GM12875 (cell line): ENCODE measurements at regions not wholly inside any gene's neighbourhood (a gene's known extent, or its start where the extent isn't known, plus 50 kb on each side); places are given as distances from the start of the nearest gene placed in this dataset.

Source experiments
- H3K4me3 ChIP-seq: one replicate; pipeline ENCODE4 v1.5.1; 2011; ENCODE audit warnings: low read depth, low read length, control low read depth
- TF ChIP-seq, protein P1 (sequence below): IDR thresholded peaks from 2 replicates; pipeline ENCODE4 v1.5.1; 2011; ENCODE audit warnings: low read depth, mild to moderate bottlenecking, control low read depth, inconsistent platforms, low read length, moderate library complexity, borderline replicate concordance; ENCODE audit not compliant: insufficient read depth

DNA sequence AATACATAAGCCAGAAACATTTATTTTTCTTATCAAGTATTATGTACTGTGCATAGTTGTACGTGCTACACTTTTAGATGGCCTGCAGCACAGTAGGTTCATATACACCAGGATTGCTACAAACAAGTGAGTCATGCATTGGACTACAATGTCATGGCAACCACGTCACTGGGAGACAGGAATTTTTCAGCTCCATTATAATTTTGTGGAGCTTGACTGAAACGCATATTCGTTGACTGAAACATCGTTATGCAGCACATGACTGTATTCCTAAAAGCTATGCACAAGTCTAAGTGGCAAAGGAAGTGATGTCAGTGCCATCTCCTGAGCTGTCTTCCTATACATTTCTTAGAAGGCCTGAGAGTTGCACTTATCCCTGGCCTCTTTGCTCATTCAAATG lies 871.8 kb downstream of the IPMK start:
- TF ChIP-seq, protein P1, sequence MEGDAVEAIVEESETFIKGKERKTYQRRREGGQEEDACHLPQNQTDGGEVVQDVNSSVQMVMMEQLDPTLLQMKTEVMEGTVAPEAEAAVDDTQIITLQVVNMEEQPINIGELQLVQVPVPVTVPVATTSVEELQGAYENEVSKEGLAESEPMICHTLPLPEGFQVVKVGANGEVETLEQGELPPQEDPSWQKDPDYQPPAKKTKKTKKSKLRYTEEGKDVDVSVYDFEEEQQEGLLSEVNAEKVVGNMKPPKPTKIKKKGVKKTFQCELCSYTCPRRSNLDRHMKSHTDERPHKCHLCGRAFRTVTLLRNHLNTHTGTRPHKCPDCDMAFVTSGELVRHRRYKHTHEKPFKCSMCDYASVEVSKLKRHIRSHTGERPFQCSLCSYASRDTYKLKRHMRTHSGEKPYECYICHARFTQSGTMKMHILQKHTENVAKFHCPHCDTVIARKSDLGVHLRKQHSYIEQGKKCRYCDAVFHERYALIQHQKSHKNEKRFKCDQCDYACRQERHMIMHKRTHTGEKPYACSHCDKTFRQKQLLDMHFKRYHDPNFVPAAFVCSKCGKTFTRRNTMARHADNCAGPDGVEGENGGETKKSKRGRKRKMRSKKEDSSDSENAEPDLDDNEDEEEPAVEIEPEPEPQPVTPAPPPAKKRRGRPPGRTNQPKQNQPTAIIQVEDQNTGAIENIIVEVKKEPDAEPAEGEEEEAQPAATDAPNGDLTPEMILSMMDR: no peak
- no peak overlapping the region for H3K4me3 ChIP-seq

DNA sequence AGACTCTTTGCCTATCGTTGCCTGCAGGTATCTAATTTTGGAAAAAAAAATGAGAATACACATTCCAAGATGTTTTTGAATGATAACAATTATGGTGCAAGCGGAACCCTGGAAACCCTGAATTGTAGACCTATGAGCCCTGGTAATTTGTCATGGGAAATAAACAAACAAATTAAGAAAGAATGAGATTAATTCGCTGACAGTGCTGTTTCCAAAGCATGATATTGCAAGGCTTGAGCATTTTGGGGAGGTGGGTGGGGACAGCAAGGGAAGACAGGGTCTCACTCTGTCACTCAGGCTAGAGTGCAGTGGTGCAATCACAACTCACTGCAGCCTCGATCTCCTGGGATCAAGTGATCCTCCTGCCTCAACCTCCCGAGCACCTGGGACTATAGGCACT lies 900.3 kb downstream of the IPMK start:
- TF ChIP-seq, protein P1: no peak
- no peak overlapping the region for H3K4me3 ChIP-seq

DNA sequence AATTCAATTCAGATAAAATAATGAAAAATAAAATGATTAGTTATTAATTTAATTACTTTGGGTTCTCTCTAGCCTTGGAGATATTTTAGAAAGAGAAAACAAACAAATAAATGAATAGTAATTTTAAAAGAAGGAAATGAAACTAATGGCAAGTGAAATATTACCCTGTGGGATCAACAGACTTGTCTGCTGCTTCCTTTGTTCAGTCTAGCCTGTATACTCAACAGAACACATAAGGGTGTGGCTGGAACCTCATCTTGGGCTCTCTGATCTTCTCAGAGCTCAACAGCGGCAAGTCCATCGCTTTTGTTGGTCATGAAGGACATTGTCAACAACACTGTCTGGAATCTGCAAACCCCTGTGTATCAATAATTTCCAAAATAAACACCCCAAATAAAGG lies 904.9 kb downstream of the IPMK start:
- no peak overlapping the region for H3K4me3 ChIP-seq
- TF ChIP-seq, protein P1: no peak

DNA sequence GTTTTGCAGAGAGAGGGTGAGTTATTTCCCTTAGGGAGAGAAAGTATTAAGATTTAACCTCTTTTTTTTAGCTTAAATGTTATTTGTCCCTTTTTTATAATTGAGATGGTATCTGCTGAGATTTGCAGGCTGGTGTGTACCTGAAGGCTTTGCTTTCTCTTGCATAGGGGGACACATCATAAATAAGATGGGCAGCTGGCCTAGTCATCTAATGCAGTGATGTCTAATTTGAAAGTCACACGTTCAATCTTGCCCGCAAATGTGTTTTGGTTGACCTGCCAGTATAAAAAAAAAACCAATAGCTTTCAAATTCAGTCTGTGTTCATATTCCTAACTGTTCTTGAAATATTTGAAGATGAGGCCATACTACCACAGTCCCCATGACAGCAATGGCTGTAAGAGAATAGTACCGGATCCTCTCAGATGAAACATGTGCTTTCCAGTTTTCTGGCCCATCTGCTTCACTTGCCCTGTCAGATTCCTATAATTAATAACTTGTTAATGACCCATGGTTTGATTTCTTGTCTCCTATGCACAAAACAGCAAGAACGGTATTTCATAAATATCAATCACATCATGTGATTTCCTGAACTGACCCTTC lies 914.2 kb downstream of the IPMK start:
- TF ChIP-seq, protein P1: no peak
- no peak overlapping the region for H3K4me3 ChIP-seq

DNA sequence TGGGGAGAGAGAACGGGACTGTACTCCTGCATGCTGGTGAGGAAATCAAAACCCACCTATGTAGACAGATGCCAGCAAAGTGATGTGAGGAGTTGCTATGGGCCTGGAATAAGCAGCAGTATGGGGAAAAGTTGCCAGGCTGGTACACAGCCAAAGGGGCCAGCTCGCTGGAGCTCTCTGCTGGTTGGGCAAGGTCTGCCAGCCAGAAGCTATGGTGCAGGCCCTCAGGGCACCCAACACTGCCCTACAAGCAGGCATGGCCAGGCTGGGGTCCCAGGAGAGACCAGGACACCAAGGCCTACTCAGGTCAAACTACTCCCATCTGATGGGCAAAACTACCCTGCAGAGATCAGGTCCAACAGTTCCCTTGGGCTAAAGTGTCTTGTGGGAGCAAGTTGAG lies 916.6 kb downstream of the IPMK start:
- TF ChIP-seq, protein P1: no peak

DNA sequence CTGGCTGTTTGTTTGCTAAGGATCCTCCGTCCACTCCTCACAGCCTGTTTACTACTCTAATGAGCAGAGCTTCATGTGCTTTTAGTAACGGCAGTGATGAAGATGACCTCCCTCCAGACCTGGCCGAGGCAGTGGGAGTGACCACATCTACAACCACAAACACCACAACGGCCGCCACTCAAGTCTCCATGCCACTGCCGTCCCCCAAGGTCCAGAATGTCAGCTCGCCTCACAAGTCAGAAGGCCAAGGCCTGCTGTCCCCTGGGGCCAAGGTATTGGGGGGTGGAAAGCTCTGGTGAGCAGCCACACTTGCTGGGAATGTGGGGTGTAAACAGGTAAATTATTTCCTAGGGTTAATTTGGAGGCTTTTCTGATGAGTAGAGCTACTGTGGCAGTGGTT lies 926.4 kb downstream of the IPMK start:
- TF ChIP-seq, protein P1: no peak
- no peak overlapping the region for H3K4me3 ChIP-seq

More for the DNA sequence above, 916.6 kb downstream of the IPMK start:
- H3K4me3 ChIP-seq: no peak overlapping the region

DNA sequence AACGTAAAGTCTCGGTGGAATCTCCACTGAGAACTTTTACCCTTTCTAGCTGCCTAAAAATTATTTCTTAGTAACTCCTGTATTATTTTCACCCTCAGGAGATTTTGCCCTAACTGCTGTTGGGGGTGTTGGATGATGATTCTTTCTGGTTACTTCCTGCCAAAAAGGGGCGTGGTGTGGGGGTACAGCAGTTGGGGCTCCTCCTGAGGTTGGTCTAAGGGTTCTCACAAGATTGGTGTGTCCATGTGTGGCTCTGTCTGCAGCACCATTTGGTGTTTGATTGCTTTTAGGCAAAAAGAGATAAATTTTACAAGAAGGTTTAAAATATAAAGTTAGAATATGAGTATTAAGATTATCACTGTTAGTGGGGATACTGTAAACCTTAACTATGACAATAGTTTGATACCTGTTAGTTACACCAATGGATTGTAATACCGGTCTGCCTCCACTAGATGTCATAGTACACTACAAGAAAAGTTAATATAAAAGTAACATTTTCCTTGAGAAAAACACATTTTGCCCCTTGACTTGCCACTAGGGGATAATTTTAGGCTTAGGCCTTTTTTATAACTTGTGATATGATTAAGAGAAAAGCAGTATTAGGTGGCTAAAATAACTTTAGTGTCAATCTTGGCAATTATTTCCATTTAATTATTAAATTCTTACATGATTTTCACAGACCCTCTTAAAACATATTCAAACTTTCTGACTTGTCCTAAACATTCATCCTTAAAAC lies 928.7 kb downstream of the IPMK start:
- TF ChIP-seq, protein P1: peak; percentile 35; the same call in 1 of the 2 replicates
- H3K4me3 ChIP-seq: no peak overlapping the region
